Ovary (tissue), 7 donors: ENCODE measurements at regions not wholly inside any gene's neighbourhood (a gene's known extent, or its start where the extent isn't known, plus 50 kb on each side); places are given as distances from the start of the nearest gene placed in this dataset.
A peak's percentile ranks its signal among the peaks of the same experiment; 100 is the strongest.

ENCODE experiments used
- DNase-seq, 5 donors: peaks; one replicate each; pipeline ENCODE4 v3.0.0-alpha.2; 2019 to 2020
- H3K27ac ChIP-seq, 2 donors: fragments of 200-600 bp; one replicate each; pipeline versions ENCODE4 v1.5.1 to v1.8.0; 2019 to 2022
- H3K27me3 ChIP-seq: fragments of 200-600 bp; one replicate; pipeline ENCODE4 v1.8.0; 2022
- H3K36me3 ChIP-seq: fragments of 200-600 bp; sonication (generic); one replicate; pipeline ENCODE4 v1.5.1; 2019
- H3K4me1 ChIP-seq: one replicate; pipeline ENCODE4 v1.8.1; 2013; ENCODE audit warnings: mild to moderate bottlenecking, moderate library complexity; ENCODE audit not compliant: insufficient read depth
- H3K4me3 ChIP-seq: fragments of 200-600 bp; sonication (generic); one replicate; pipeline ENCODE4 v1.5.1; 2017
- H3K9me3 ChIP-seq, 2 donors: fragments of 200-600 bp in 1 of 2; sonication (generic) in 1 of 2; one replicate each; pipeline versions ENCODE4 v1.5.1 to v1.8.1; 2013 to 2019; ENCODE audit warnings: mild to moderate bottlenecking in 1 of 2, moderate library complexity in 1 of 2
- CTCF ChIP-seq, 3 donors: fragments of 450-650 bp in 2 of 3; fragments of 200-600 bp in 1 of 3; IDR thresholded peaks; one replicate each; pipeline versions ENCODE4 v1.5.1 to v1.8.0; 2016 to 2022; ENCODE audit warnings: antibody characterized with exemption in 3 of 3, mild to moderate bottlenecking in 1 of 3
- EP300 ChIP-seq: sonication (generic); formaldehyde crosslinking; IDR thresholded peaks from one replicate; pipeline ENCODE4 v1.6.1; 2017; ENCODE audit warnings: antibody characterized with exemption
- POLR2A ChIP-seq: fragments of 450-650 bp; IDR thresholded peaks from one replicate; pipeline ENCODE4 v1.6.1; 2017; ENCODE audit warnings: antibody characterized with exemption, mild to moderate bottlenecking, moderate library complexity
- WGBS, 3 donors: extraction: QIAGEN DNeasy Blood & Tissue Kit in 1 of 3; methylation state at CpG; one replicate each; pipeline versions ENCODE4 v1.1.5 to v1.1.7; 2013 to 2017; 5-methylcytosine and 5-hydroxymethylcytosine counted together
- intact Hi-C, 4 donors: fragments of 100-400 bp; cut with DNase I; formaldehyde crosslinking; loops; one replicate each; pipeline versions ENCODE4 v1.11.0 to v1.15.1; 2022 to 2023
- donor health status: DM: no; HTN: no; CAD: no; lungs with moderate emphysema.
- donor health status: DM: no; HTN: no; CAD: no.
- donor health status: Bipolar disorder and iron deficiency.
- donor health status: DM: no; HTN: no; CAD: no.
- donor health status: DM: yes; HTN: yes; CAD: no.

- no peak overlapping the region for H3K27ac ChIP-seq
- DNase-seq: peak in 4 of 5 donors; percentile 9 to 23 (median 14)
- no peaks in the 10 kb centered on the region for H3K9me3 ChIP-seq
- 77 to 93% (median 92%) methylated on average over 28 to 29 of the region's 29 CpGs for WGBS, 3 donors
- H3K4me3 ChIP-seq: no peak overlapping the region
- H3K36me3 ChIP-seq: no peaks in the 10 kb centered on the region
- H3K27me3 ChIP-seq: no peaks in the 10 kb centered on the region
- TF ChIP-seq CTCF (IDR thresholded peaks at IDR 0.05) (no peak), POLR2A (no peak), EP300 (no peak)
- intact Hi-C loops: no loop called here
- no peaks in the 10 kb centered on the region for H3K4me1 ChIP-seq
Observed at GRCh38 chr14:104284636-104285507, 146.5 kb downstream of the KIF26A start.

DNA sequence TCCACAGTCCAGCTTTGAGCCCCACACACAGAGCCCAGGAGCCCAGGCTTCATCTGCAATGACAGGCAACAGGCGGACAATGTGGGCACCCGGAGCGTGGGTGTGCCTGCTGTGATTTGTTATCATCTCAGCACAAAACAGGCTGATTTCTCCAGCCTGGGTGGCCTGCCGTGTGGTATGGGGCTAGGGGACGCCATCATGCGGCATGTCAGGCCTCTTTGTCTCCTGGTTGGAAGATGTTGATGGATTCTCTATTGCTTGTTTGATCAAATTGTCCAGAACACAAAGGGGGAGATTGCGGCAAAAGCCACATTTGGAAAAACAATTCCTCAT, 147.1 kb downstream of the KIF26A start:
- no peaks in the 10 kb centered on the region for H3K27me3 ChIP-seq
- H3K9me3 ChIP-seq: no peaks in the 10 kb centered on the region
- 80 to 88% (median 86%) methylated on average over 7 of the region's 7 CpGs for WGBS, 3 donors
- intact Hi-C loops: no loop called here
- no peaks in the 10 kb centered on the region for H3K4me1 ChIP-seq
- no peak overlapping the region for H3K27ac ChIP-seq
- H3K36me3 ChIP-seq: no peaks in the 10 kb centered on the region
- no peak overlapping the region for H3K4me3 ChIP-seq
- TF ChIP-seq POLR2A (no peak), CTCF (IDR thresholded peaks at IDR 0.05) (no peak), EP300 (no peak)
- DNase-seq: peak in 1 of 5 donors; percentile 6

DNA sequence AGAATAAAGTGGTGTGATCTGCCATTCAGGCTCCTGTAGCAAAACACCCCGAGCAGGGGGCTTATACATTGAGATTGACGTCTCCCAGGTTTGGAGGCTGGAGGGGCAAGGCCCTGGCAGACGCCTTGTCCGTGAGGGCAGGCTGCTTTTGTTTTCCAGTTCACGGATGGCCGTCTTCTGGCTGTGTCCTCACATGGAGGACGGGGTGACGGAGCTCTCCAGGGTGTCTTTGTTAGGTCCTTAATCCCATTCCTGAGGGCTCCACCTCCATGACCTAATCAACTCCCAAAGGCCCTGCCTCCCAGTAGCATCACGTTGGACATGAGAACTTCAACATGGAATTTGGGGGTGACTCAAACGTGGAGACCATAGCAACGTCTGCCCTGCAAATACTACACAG, 147.7 kb downstream of the KIF26A start:
- TF ChIP-seq POLR2A (no peak), CTCF (IDR thresholded peaks at IDR 0.05) (no peak), EP300 (no peak)
- Histone ChIP-seq H3K4me1 (no peaks in the 10 kb centered on the region), H3K36me3 (no peaks in the 10 kb centered on the region), H3K9me3 (no peaks in the 10 kb centered on the region), H3K27ac (no peak overlapping the region), H3K27me3 (no peaks in the 10 kb centered on the region), H3K4me3 (no peak overlapping the region)
- intact Hi-C loops: no loop called here
- DNase-seq: peak in 1 of 5 donors; percentile 14
- WGBS, 3 donors: 79 to 88% (median 87%) methylated on average over 11 of the region's 11 CpGs

GRCh38 chr14:104286496-104286895, 148.1 kb downstream of the KIF26A start:
- Histone ChIP-seq H3K36me3 (no peaks in the 10 kb centered on the region), H3K27ac (no peak overlapping the region), H3K27me3 (no peaks in the 10 kb centered on the region), H3K9me3 (no peaks in the 10 kb centered on the region), H3K4me1 (no peaks in the 10 kb centered on the region), H3K4me3 (no peak overlapping the region)
- peak in 2 of 5 donors; percentile 12 to 19 for DNase-seq
- intact Hi-C loops: no loop called here
- 83 to 98% (median 88%) methylated on average over 7 of the region's 7 CpGs for WGBS, 3 donors
- TF ChIP-seq CTCF (IDR thresholded peaks at IDR 0.05) (no peak), POLR2A (no peak), EP300 (no peak)
